ENCODE measurements at regions not wholly inside any gene's neighbourhood (a gene's known extent, or its start where the extent isn't known, plus 50 kb on each side); places are given as distances from the start of the nearest gene placed in this dataset.

- no peak overlapping the region for H3K4me3 Mint-ChIP-seq
- no peak for DNase-seq (ENCODE audit: low spot score in 2 of 2, unreplicated experiment in 2 of 2)
- peaks cover 3% of the 10 kb centered on the region for H3K4me1 Mint-ChIP-seq
These were observed 201.3 kb upstream of the SLITRK6 start for GRCh38 chr13:86000546-86000945.

GRCh38 chr13:85997587-85997986, 198.4 kb upstream of the SLITRK6 start:
- H3K4me3 Mint-ChIP-seq = no peak overlapping the region
- H3K27me3 Mint-ChIP-seq (ENCODE audit: low read depth) = no peaks in the 10 kb centered on the region
- peaks cover 5% of the 10 kb centered on the region for H3K4me1 Mint-ChIP-seq

More at GRCh38 chr13:86000546-86000945, 201.3 kb upstream of the SLITRK6 start:
- no peaks in the 10 kb centered on the region for H3K9me3 Mint-ChIP-seq
- H3K27ac Mint-ChIP-seq = no peak overlapping the region
- TF ChIP-seq, protein P1, sequence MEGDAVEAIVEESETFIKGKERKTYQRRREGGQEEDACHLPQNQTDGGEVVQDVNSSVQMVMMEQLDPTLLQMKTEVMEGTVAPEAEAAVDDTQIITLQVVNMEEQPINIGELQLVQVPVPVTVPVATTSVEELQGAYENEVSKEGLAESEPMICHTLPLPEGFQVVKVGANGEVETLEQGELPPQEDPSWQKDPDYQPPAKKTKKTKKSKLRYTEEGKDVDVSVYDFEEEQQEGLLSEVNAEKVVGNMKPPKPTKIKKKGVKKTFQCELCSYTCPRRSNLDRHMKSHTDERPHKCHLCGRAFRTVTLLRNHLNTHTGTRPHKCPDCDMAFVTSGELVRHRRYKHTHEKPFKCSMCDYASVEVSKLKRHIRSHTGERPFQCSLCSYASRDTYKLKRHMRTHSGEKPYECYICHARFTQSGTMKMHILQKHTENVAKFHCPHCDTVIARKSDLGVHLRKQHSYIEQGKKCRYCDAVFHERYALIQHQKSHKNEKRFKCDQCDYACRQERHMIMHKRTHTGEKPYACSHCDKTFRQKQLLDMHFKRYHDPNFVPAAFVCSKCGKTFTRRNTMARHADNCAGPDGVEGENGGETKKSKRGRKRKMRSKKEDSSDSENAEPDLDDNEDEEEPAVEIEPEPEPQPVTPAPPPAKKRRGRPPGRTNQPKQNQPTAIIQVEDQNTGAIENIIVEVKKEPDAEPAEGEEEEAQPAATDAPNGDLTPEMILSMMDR (IDR thresholded peaks at IDR 0.05; ENCODE audit: unreplicated experiment) = no peak
- H3K27me3 Mint-ChIP-seq (ENCODE audit: low read depth) = no peaks in the 10 kb centered on the region
- H3K36me3 Mint-ChIP-seq = no peaks in the 10 kb centered on the region

DNA sequence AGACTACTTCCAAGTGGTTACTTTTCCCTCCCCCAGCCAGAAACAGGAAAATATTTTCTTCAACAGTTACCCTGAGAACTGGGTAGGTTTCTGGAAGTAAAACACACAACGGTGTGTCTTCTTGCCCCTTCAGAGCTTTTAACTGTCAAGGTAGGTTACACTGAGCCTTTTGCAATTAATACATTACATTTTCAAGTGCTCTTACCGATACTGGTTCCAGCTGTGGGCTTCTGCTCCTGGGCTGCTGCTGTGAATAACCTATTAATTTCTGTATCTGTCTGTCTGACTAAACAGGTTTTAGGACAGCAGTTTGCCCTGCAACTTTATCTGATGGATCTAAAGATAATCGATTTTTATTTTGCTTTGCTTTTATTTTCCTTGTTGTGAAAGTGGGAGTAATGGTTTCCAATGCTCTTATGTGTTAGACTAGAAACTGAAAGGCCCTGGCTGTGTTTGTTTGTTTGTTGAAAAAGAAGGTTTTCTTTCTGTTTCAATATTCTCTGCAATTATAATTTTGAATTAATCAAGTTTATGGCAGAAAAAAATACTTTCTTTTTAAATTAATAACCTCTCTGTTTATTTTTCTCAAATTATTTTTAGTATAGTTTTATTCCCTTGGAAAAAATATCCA, 196.7 kb upstream of the SLITRK6 start:
- Mint-ChIP-seq H3K9me3 (no peaks in the 10 kb centered on the region), H3K4me1 (peaks cover 5% of the 10 kb centered on the region), H3K36me3 (no peaks in the 10 kb centered on the region), H3K4me3 (no peak overlapping the region), H3K27ac (no peak overlapping the region), H3K27me3 (ENCODE audit: low read depth) (no peaks in the 10 kb centered on the region)
- no peak for DNase-seq (ENCODE audit: low spot score in 2 of 2, unreplicated experiment in 2 of 2)
- TF ChIP-seq, protein P1 (IDR thresholded peaks at IDR 0.05; ENCODE audit: unreplicated experiment) = no peak

More at GRCh38 chr13:85997587-85997986, 198.4 kb upstream of the SLITRK6 start:
- TF ChIP-seq, protein P1 (IDR thresholded peaks at IDR 0.05; ENCODE audit: unreplicated experiment) = no peak
- H3K27ac Mint-ChIP-seq = no peak overlapping the region
- no peak for DNase-seq (ENCODE audit: low spot score in 2 of 2, unreplicated experiment in 2 of 2)
- H3K9me3 Mint-ChIP-seq = no peaks in the 10 kb centered on the region
- no peaks in the 10 kb centered on the region for H3K36me3 Mint-ChIP-seq

DNA sequence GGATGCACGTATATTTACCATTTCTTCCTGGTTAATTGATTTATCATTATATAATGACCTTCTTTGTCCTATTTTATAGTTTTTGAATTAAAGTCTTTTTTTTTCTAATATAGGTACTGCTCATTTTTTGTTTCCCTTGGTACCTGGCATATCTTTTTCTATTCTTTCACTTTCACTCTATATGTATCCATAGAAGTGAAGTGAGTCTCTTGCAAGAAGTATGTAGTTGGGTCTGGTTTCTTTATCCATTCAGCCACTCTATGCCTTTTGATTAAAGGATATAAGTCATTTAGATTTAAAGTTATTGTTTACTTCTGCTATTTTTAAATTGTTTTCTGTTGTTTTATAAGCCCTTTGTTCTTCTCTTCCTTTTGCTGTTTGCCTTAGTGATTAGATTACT, 194.3 kb upstream of the SLITRK6 start:
- DNase-seq (ENCODE audit: low spot score in 2 of 2, unreplicated experiment in 2 of 2) = no peak
- Mint-ChIP-seq H3K27me3 (ENCODE audit: low read depth) (no peaks in the 10 kb centered on the region), H3K27ac (no peak overlapping the region), H3K36me3 (no peaks in the 10 kb centered on the region), H3K4me1 (peaks cover 5% of the 10 kb centered on the region), H3K4me3 (no peak overlapping the region), H3K9me3 (no peaks in the 10 kb centered on the region)
- TF ChIP-seq, protein P1 (IDR thresholded peaks at IDR 0.05; ENCODE audit: unreplicated experiment) = no peak

GRCh38 chr13:85990397-85990796, 191.2 kb upstream of the SLITRK6 start:
- TF ChIP-seq, protein P1 (IDR thresholded peaks at IDR 0.05; ENCODE audit: unreplicated experiment) = no peak
- peaks cover 2% of the 10 kb centered on the region for H3K4me1 Mint-ChIP-seq
- H3K27ac Mint-ChIP-seq = no peak overlapping the region
- no peak for DNase-seq (ENCODE audit: low spot score in 2 of 2, unreplicated experiment in 2 of 2)
- H3K36me3 Mint-ChIP-seq = no peaks in the 10 kb centered on the region
- H3K9me3 Mint-ChIP-seq = no peaks in the 10 kb centered on the region
- H3K27me3 Mint-ChIP-seq (ENCODE audit: low read depth) = no peaks in the 10 kb centered on the region
- no peak overlapping the region for H3K4me3 Mint-ChIP-seq
